GM06990 (cell line): ENCODE measurements at regions not wholly inside any gene's neighbourhood (a gene's known extent, or its start where the extent isn't known, plus 50 kb on each side); places are given as distances from the start of the nearest gene placed in this dataset.

Source experiments
- DNase-seq: peaks from one replicate; pipeline ENCODE4 v3.0.0-alpha.2; 2011; ENCODE audit not compliant: insufficient read length; ENCODE audit errors: extremely low read depth
- H3K27me3 ChIP-seq: replicated peaks from 2 replicates; pipeline ENCODE4 v1.6.0; 2011; ENCODE audit warnings: low read length; ENCODE audit not compliant: control insufficient read depth, insufficient read depth
- H3K36me3 ChIP-seq: 2 replicates; pipeline ENCODE4 v1.5.1; 2011; ENCODE audit warnings: low read length; ENCODE audit not compliant: control insufficient read depth, insufficient read depth
- H3K4me3 ChIP-seq: replicated peaks from 2 replicates; pipeline ENCODE4 v1.5.1; 2011; ENCODE audit warnings: low read depth, mild to moderate bottlenecking, control low read depth, low read length
- TF ChIP-seq, protein P1 (sequence below): IDR thresholded peaks from 2 replicates; pipeline ENCODE4 v1.5.1; 2011; ENCODE audit warnings: low read length, control low read depth, mild to moderate bottlenecking, inconsistent platforms; ENCODE audit not compliant: insufficient read depth, poor library complexity, severe bottlenecking

DNA sequence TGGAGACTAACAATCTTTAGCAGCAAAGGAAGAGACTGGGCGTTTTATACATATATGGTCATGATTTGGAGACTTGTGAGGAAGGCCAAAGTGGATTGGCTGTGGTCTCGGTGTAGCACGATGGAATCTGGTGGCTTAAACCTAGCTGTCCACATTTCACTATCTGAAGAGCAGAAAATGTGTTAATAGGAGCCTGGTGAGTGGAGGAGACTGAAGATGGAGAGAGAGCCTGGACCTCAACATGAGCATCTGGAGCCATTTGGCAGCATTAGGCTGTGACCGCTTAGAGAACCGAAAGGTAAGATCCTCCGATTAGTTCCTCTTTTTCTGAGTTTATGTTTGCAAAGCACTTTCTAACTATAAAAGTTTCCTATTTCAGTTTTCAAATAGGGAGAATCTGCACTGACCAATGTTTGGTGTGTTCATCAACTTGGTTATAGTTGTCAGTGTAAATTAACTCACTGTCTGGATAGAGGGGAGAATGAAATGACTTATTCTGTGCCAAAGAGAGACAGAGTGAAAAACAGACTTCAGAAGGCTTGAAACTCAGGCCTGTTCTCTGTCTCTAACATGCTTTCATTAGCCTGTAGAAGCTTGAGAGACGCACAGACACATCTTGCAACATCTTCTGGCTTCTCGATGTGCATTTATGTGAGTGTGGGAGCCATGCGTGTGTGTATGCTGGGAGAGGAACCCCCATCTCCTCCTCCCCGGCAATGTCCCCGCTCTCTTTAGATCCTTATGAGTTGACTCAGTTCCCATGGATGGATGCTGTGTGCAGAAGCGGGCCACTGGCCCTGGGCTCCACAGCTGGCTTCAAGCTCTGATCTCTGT, 244.7 kb upstream of the TBL1XR1 start:
- H3K27me3 ChIP-seq: no peaks in the 10 kb centered on the region
- TF ChIP-seq, protein P1, sequence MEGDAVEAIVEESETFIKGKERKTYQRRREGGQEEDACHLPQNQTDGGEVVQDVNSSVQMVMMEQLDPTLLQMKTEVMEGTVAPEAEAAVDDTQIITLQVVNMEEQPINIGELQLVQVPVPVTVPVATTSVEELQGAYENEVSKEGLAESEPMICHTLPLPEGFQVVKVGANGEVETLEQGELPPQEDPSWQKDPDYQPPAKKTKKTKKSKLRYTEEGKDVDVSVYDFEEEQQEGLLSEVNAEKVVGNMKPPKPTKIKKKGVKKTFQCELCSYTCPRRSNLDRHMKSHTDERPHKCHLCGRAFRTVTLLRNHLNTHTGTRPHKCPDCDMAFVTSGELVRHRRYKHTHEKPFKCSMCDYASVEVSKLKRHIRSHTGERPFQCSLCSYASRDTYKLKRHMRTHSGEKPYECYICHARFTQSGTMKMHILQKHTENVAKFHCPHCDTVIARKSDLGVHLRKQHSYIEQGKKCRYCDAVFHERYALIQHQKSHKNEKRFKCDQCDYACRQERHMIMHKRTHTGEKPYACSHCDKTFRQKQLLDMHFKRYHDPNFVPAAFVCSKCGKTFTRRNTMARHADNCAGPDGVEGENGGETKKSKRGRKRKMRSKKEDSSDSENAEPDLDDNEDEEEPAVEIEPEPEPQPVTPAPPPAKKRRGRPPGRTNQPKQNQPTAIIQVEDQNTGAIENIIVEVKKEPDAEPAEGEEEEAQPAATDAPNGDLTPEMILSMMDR: no peak
- DNase-seq: peak; percentile 79
- peak overlapping the region; percentile 16; the same call in 1 of the 2 replicates for H3K4me3 ChIP-seq
- H3K36me3 ChIP-seq: no peaks in the 10 kb centered on the region

DNA sequence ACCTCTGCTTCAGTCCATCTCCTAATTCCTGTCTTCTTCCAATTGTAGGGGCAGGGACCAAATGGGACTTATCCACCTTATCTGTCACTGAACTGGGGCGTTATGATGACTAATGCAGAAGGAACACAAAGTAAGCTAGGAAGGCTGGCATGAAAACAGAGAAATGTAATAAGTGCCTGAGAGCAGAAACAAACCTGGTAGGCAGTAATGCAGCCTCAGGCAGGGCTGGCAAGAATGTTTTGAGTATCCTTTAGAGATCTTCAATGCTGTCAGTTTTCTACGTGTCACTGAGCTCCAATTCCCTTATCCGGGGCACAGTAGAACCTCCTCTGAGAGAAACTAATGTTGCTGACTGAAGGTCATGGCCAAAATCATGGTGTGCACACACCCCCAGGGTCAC, 246.2 kb upstream of the TBL1XR1 start:
- Histone ChIP-seq H3K27me3 (no peaks in the 10 kb centered on the region), H3K4me3 (no peak overlapping the region), H3K36me3 (no peaks in the 10 kb centered on the region)
- TF ChIP-seq, protein P1: no peak
- no peak for DNase-seq

DNA sequence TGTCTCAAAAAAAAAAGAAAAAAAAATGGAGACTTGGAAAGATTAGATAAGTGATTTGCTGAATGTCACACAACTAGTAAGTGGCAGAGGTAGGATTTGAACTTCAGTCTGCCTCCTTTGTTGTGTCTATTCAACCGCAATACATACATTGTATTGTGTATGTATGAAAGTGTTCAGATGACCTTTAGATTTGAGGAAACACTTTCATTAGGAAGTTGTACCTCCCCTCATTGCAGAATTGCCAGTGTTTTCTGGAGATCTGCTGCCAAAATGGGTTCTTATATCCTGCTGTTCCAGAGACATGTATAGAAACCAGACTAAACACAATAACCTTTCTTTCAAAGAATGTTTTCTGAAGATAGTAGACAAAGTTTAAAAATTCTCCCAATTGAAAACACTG, 247.4 kb upstream of the TBL1XR1 start:
- TF ChIP-seq, protein P1: no peak
- DNase-seq: no peak

DNA sequence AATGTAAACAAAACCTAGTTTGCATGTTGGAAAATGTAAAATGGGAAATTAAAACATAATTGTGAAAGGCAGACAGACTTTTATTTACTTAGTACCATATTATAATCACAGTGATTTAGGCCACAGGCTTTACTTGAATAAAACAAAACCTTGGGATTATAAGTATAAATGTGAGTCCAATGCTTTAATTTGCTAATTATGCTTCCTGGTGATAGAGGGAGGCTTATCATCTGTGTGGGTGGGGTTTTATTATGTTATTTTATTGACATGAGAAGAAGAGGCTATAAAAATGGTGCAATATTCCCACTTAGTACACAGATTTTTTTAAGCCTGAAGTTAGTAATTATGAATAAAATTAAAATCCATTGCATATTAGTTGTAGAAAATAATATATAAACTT, 248.3 kb upstream of the TBL1XR1 start:
- TF ChIP-seq, protein P1: no peak

More for the DNA sequence above, 247.4 kb upstream of the TBL1XR1 start:
- Histone ChIP-seq H3K36me3 (no peaks in the 10 kb centered on the region), H3K27me3 (no peaks in the 10 kb centered on the region), H3K4me3 (no peak overlapping the region)

DNA sequence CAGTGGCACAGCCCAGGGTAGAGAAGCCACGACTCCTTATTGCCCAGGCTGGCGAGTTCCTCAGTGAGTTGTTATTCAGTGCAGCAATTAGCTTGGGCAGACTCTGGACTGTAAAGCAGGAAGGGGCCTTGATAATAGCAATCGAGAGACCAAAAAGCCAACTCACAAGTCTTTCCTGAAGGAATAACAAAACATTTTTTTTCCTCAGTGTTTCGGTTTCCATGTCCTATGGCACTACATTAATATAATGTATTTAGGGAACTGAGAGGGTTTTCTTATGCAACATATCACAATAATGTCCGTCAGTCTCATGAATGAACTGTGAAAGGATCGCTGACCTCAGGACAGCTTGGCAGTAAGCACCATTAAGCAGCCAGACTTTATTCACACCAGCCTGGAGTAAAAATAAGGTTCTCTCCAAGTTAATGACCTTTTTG, 248.9 kb upstream of the TBL1XR1 start:
- no peaks in the 10 kb centered on the region for H3K36me3 ChIP-seq
- no peak overlapping the region for H3K4me3 ChIP-seq
- DNase-seq: no peak
- H3K27me3 ChIP-seq: no peaks in the 10 kb centered on the region
- TF ChIP-seq, protein P1: no peak

More for the DNA sequence above, 248.3 kb upstream of the TBL1XR1 start:
- DNase-seq: no peak
- Histone ChIP-seq H3K4me3 (no peak overlapping the region), H3K27me3 (no peaks in the 10 kb centered on the region), H3K36me3 (no peaks in the 10 kb centered on the region)
